Stimulated activated CD8-positive, alpha-beta memory T cell treated with anti-CD3 and anti-CD28 coated beads, Interleukin-15, amount 100 ng/mL, for 48 hours (primary cell): ENCODE measurements at regions not wholly inside any gene's neighbourhood (a gene's known extent, or its start where the extent isn't known, plus 50 kb on each side); places are given as distances from the start of the nearest gene placed in this dataset.
"Not testable (repeated sequence)": the region's sequence is repeated elsewhere in the genome, so short reads cannot be mapped to it uniquely, and the experiment has no call there.

ENCODE experiments used
- DNase-seq, 2 donors: peaks; one replicate each; pipeline ENCODE4 v3.0.0-alpha.2; 2020; ENCODE audit warnings: low read depth in 2 of 2

- no peak for DNase-seq
These were observed 1016.5 kb upstream of the FOXG1 start for GRCh38 chr14:27750114-27750513.

GRCh38 chr14:27757642-27758041 lies 1008.9 kb upstream of the FOXG1 start:
- not testable (repeated sequence) for DNase-seq

- DNase-seq = not testable (repeated sequence)
These were observed 1006.2 kb upstream of the FOXG1 start for GRCh38 chr14:27760367-27760766.

GRCh38 chr14:27799066-27800028 lies 967.2 kb upstream of the FOXG1 start:
- DNase-seq = not testable (repeated sequence)

GRCh38 chr14:27817746-27818430 lies 948.7 kb upstream of the FOXG1 start:
- DNase-seq = not testable (repeated sequence)

- not testable (repeated sequence) for DNase-seq
These were observed 940.4 kb upstream of the FOXG1 start for GRCh38 chr14:27826149-27826548.

- not testable (repeated sequence) for DNase-seq
These were observed 934.6 kb upstream of the FOXG1 start for GRCh38 chr14:27831978-27832377.

- not testable (repeated sequence) for DNase-seq
These were observed 933.6 kb upstream of the FOXG1 start for GRCh38 chr14:27833001-27833400.

GRCh38 chr14:27836386-27836785 lies 930.2 kb upstream of the FOXG1 start:
- DNase-seq = no peak

- no peak for DNase-seq
These were observed 921.2 kb upstream of the FOXG1 start for GRCh38 chr14:27845241-27845850.

GRCh38 chr14:27845902-27846301 lies 920.7 kb upstream of the FOXG1 start:
- no peak for DNase-seq

- DNase-seq = not testable (repeated sequence)
These were observed 919.1 kb upstream of the FOXG1 start for GRCh38 chr14:27847480-27847879.

GRCh38 chr14:27849193-27849592 lies 917.4 kb upstream of the FOXG1 start:
- not testable (repeated sequence) for DNase-seq

- no peak for DNase-seq
These were observed 903.9 kb upstream of the FOXG1 start for GRCh38 chr14:27862684-27863083.

GRCh38 chr14:27863166-27863565 lies 903.4 kb upstream of the FOXG1 start:
- DNase-seq = no peak

GRCh38 chr14:27881063-27881462 lies 885.5 kb upstream of the FOXG1 start:
- no peak for DNase-seq

GRCh38 chr14:27881646-27882045 lies 884.9 kb upstream of the FOXG1 start:
- DNase-seq = no peak

- DNase-seq = no peak
These were observed 880.3 kb upstream of the FOXG1 start for GRCh38 chr14:27886256-27886655.

- no peak for DNase-seq
These were observed 876.3 kb upstream of the FOXG1 start for GRCh38 chr14:27890259-27890658.

- not testable (repeated sequence) for DNase-seq
These were observed 858.1 kb upstream of the FOXG1 start for GRCh38 chr14:27908484-27908883.

GRCh38 chr14:27916326-27916725 lies 850.3 kb upstream of the FOXG1 start:
- DNase-seq = no peak

GRCh38 chr14:27917896-27918295 lies 848.7 kb upstream of the FOXG1 start:
- DNase-seq = no peak
